ENCODE measurements at regions not wholly inside any gene's neighbourhood (a gene's known extent, or its start where the extent isn't known, plus 50 kb on each side); places are given as distances from the start of the nearest gene placed in this dataset.

- intact Hi-C loops (cut with DNase I) = no loop called here
- DNase-seq (ENCODE audit: extremely low spot score) = no peak
- WGBS = 73% methylated on average over 4 of the region's 4 CpGs
Observed at GRCh38 chr7:37590824-37591223, 92.7 kb upstream of the GPR141 start.

GRCh38 chr7:37592366-37592765 lies 91.2 kb upstream of the GPR141 start:
- DNase-seq (ENCODE audit: extremely low spot score) = no peak
- H3K27me3 ChIP-seq = no peaks in the 10 kb centered on the region
- H3K27ac ChIP-seq (replicated peaks in 1 of 4) = no peak overlapping the region
- intact Hi-C loops (cut with DNase I) = no loop called here
- no peak overlapping the region for H3K4me3 ChIP-seq
- no peaks in the 10 kb centered on the region for H3K36me3 ChIP-seq
- no peaks in the 10 kb centered on the region for H3K4me1 ChIP-seq
- TF ChIP-seq CTCF (IDR thresholded peaks at IDR 0.05) = no peak
- H3K9me3 ChIP-seq = peaks cover 0 to 20% (median 13%) of the 10 kb centered on the region in 4 donors
- WGBS = 68% methylated on average over 2 of the region's 2 CpGs

More at GRCh38 chr7:37590824-37591223, 92.7 kb upstream of the GPR141 start:
- no peaks in the 10 kb centered on the region for H3K4me1 ChIP-seq
- no peaks in the 10 kb centered on the region for H3K27me3 ChIP-seq
- TF ChIP-seq EP300 (IDR thresholded peaks at IDR 0.05) (no peak), CTCF (IDR thresholded peaks at IDR 0.05) (no peak)
- no peak overlapping the region for H3K4me3 ChIP-seq
- H3K36me3 ChIP-seq = no peaks in the 10 kb centered on the region
- H3K27ac ChIP-seq (replicated peaks in 1 of 4) = no peak overlapping the region
- peaks cover 0 to 6% (median 2%) of the 10 kb centered on the region in 4 donors for H3K9me3 ChIP-seq

- no peak for TF ChIP-seq POLR2A (IDR thresholded peaks at IDR 0.05; ENCODE audit: low read depth)
- TF ChIP-seq CTCF (IDR thresholded peaks at IDR 0.05) = no peak
- TF ChIP-seq POLR2AphosphoS5 (IDR thresholded peaks at IDR 0.05) = no peak
- TF ChIP-seq EP300 (IDR thresholded peaks at IDR 0.05) = no peak
Observed at GRCh38 chr7:37594602-37595001, 89.0 kb upstream of the GPR141 start.

GRCh38 chr7:37598824-37599223 lies 84.7 kb upstream of the GPR141 start:
- Histone ChIP-seq H3K4me1 (no peaks in the 10 kb centered on the region), H3K4me3 (no peak overlapping the region), H3K36me3 (no peaks in the 10 kb centered on the region), H3K27ac (replicated peaks in 1 of 4) (no peak overlapping the region), H3K27me3 (no peaks in the 10 kb centered on the region), H3K9me3 (peaks cover 0 to 20% (median 14%) of the 10 kb centered on the region in 4 donors)
- TF ChIP-seq POLR2AphosphoS5 (IDR thresholded peaks at IDR 0.05) (no peak), POLR2A (IDR thresholded peaks at IDR 0.05; ENCODE audit: low read depth) (no peak), CTCF (IDR thresholded peaks at IDR 0.05) (no peak), EP300 (IDR thresholded peaks at IDR 0.05) (no peak)
- DNase-seq (ENCODE audit: extremely low spot score) = no peak
- WGBS = 67% methylated on average over 2 of the region's 2 CpGs
- intact Hi-C loops (cut with DNase I) = no loop called here

More at GRCh38 chr7:37594602-37595001, 89.0 kb upstream of the GPR141 start:
- Histone ChIP-seq H3K4me3 (no peak overlapping the region), H3K36me3 (no peaks in the 10 kb centered on the region), H3K27me3 (no peaks in the 10 kb centered on the region), H3K27ac (replicated peaks in 1 of 4) (no peak overlapping the region), H3K9me3 (peaks cover 0 to 20% (median 14%) of the 10 kb centered on the region in 4 donors), H3K4me1 (no peaks in the 10 kb centered on the region)
- WGBS = 93% methylated on average over 1 of the region's 1 CpG
- no peak for DNase-seq (ENCODE audit: extremely low spot score)
- intact Hi-C loops (cut with DNase I) = no loop called here

- Histone ChIP-seq H3K4me1 (no peaks in the 10 kb centered on the region), H3K9me3 (peaks cover 0 to 9% (median 8%) of the 10 kb centered on the region in 4 donors), H3K27me3 (no peaks in the 10 kb centered on the region), H3K36me3 (no peaks in the 10 kb centered on the region), H3K4me3 (no peak overlapping the region), H3K27ac (replicated peaks in 1 of 4) (no peak overlapping the region)
- intact Hi-C loops (cut with DNase I) = no loop called here
- no peak for DNase-seq (ENCODE audit: extremely low spot score)
- WGBS = 72% methylated on average over 6 of the region's 6 CpGs
- TF ChIP-seq CTCF (IDR thresholded peaks at IDR 0.05) (no peak), POLR2A (IDR thresholded peaks at IDR 0.05; ENCODE audit: low read depth) (no peak), POLR2AphosphoS5 (IDR thresholded peaks at IDR 0.05) (no peak), EP300 (IDR thresholded peaks at IDR 0.05) (no peak)
Observed at GRCh38 chr7:37601321-37601720, 82.2 kb upstream of the GPR141 start.

All from esophagus muscularis mucosa (tissue), 4 donors.